Chondrocyte (in vitro differentiated cells): ENCODE measurements at regions not wholly inside any gene's neighbourhood (a gene's known extent, or its start where the extent isn't known, plus 50 kb on each side); places are given as distances from the start of the nearest gene placed in this dataset.

Experiments
- DNase-seq: peaks from one replicate; pipeline ENCODE4 v3.0.0; 2021; ENCODE audit warnings: mixed read lengths, low spot score
- H3K27ac Mint-ChIP-seq: one replicate; pipeline ENCODE4 v1.8.0; 2021; ENCODE audit warnings: mild to moderate bottlenecking, moderate library complexity, mixed read lengths; ENCODE audit not compliant: unreplicated experiment
- H3K27me3 Mint-ChIP-seq: 2 replicates; pipeline ENCODE4 v1.8.0; 2021; ENCODE audit warnings: low read depth, mixed read lengths
- H3K36me3 Mint-ChIP-seq: 2 replicates; pipeline ENCODE4 v1.8.0; 2021; ENCODE audit warnings: low read depth, mixed read lengths
- H3K4me1 Mint-ChIP-seq: 2 replicates; pipeline ENCODE4 v1.8.0; 2021; ENCODE audit warnings: low read depth, mild to moderate bottlenecking, mixed read lengths
- H3K4me3 Mint-ChIP-seq: one replicate; pipeline ENCODE4 v1.8.0; 2021; ENCODE audit warnings: mild to moderate bottlenecking, moderate library complexity, mixed read lengths; ENCODE audit not compliant: unreplicated experiment
- H3K9me3 Mint-ChIP-seq: 2 replicates; pipeline ENCODE4 v1.8.0; 2021; ENCODE audit warnings: low read depth, mixed read lengths
- CTCF ChIP-seq: fragments of 200-600 bp; sonication (generic); IDR thresholded peaks from 2 replicates; pipeline ENCODE4 v1.5.0; 2021; ENCODE audit warnings: antibody characterized with exemption, mild to moderate bottlenecking, moderate library complexity

DNA sequence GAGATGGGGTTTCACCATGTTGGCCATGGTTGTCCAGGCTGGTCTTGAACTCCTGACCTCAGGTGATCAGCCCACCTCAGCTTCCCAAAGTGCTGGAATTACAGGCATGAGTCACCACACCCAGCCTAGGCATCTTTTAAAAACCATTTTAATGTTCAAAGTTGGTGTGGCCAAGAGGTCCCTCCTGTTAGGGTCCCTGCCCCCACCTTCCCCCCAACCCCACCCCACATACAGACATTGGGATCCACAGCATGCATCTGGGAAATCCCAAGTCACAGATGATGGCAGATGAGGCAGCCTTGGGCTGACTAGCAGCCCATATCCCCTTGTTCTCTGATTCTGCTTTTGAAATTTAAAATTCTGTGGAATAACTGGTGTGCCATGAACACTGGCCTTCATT is 226.0 kb downstream of the KATNAL1 start:
- Mint-ChIP-seq H3K27ac (no peak overlapping the region), H3K27me3 (peaks cover 6% of the 10 kb centered on the region), H3K36me3 (peaks cover 3% of the 10 kb centered on the region), H3K9me3 (peaks cover 14% of the 10 kb centered on the region), H3K4me3 (no peak overlapping the region), H3K4me1 (peaks cover 4% of the 10 kb centered on the region)
- no peak for TF ChIP-seq CTCF
- DNase-seq = no peak

- H3K9me3 Mint-ChIP-seq = peaks cover 7% of the 10 kb centered on the region
- H3K27me3 Mint-ChIP-seq = peaks cover 6% of the 10 kb centered on the region
- H3K4me3 Mint-ChIP-seq = no peak overlapping the region
- no peak overlapping the region for H3K27ac Mint-ChIP-seq
- H3K36me3 Mint-ChIP-seq = peaks cover 3% of the 10 kb centered on the region
- H3K4me1 Mint-ChIP-seq = peaks cover 4% of the 10 kb centered on the region
- DNase-seq = no peak
- no peak for TF ChIP-seq CTCF
Observed at GRCh38 chr13:30079501-30079900, 227.8 kb downstream of the KATNAL1 start.

DNA sequence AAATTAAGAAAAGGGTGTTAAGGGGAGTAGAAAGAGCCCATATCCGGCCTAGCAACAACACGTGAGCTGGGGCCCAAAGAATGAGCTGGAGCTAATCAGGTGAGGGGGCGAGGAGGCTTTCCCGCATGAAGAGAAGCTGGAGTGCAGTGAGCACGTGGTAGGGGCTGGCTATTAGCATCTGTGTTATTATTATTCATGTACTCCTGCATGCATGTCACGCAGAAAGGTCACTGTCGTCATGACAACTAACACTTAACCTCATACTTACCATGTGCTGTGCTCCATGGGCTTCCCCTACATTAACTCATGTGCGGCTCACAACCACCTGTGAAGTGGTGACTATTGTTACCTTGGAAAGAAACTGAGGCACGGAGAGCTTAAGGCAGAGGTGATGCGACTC is 227.6 kb upstream of the UBL3 start:
- peaks cover 4% of the 10 kb centered on the region for H3K9me3 Mint-ChIP-seq
- H3K27ac Mint-ChIP-seq = no peak overlapping the region
- no peak for TF ChIP-seq CTCF
- peaks cover 3% of the 10 kb centered on the region for H3K36me3 Mint-ChIP-seq
- DNase-seq = no peak
- H3K4me1 Mint-ChIP-seq = peaks cover 4% of the 10 kb centered on the region
- H3K27me3 Mint-ChIP-seq = peaks cover 4% of the 10 kb centered on the region
- H3K4me3 Mint-ChIP-seq = no peak overlapping the region

DNA sequence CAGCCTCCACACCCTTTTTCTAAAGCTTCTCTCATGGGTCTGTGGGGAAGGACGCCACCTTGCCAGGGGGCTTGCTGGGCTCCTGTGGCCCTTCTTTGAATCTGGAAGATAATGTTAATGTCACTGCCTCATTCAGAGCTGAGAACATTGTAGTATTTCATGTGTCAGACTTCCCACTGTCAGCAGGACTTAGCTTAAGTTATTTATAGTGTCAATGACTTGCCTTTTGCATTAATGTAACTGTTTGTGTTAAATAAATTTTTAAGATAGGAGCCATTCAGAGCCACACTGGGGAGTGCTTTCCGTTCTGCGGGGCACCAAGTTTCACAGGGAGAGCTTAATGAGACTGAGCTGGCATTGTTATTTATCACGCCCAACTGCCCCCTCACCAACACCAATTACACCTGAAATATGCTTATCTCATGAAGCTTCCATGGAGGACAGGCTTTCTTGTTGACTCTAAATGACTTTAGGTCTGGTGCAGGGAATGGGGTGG is 226.9 kb upstream of the UBL3 start:
- no peak for DNase-seq
- no peak for TF ChIP-seq CTCF
- Mint-ChIP-seq H3K4me1 (peaks cover 4% of the 10 kb centered on the region), H3K4me3 (no peak overlapping the region), H3K27me3 (peaks cover under 1% of the 10 kb centered on the region), H3K9me3 (peaks cover 4% of the 10 kb centered on the region), H3K36me3 (peaks cover 3% of the 10 kb centered on the region), H3K27ac (no peak overlapping the region)

GRCh38 chr13:30074955-30075614 is 224.7 kb upstream of the UBL3 start:
- H3K9me3 Mint-ChIP-seq = no peaks in the 10 kb centered on the region
- no peak for TF ChIP-seq CTCF
- peaks cover 4% of the 10 kb centered on the region for H3K4me1 Mint-ChIP-seq
- H3K27ac Mint-ChIP-seq = no peak overlapping the region
- no peaks in the 10 kb centered on the region for H3K36me3 Mint-ChIP-seq
- no peaks in the 10 kb centered on the region for H3K27me3 Mint-ChIP-seq
- no peak for DNase-seq
- H3K4me3 Mint-ChIP-seq = no peak overlapping the region
